H1 (cell line): ENCODE measurements at regions not wholly inside any gene's neighbourhood (a gene's known extent, or its start where the extent isn't known, plus 50 kb on each side); places are given as distances from the start of the nearest gene placed in this dataset.

Experiments
- CTCF ChIA-PET: fragments of 300-600 bp; sonication (Branson Sonifier 250); formaldehyde crosslinking; loops from one replicate; lab custom pipeline; 2021; ENCODE audit not compliant: partially characterized antibody; lab: Charles Lee
- POLR2A ChIA-PET: fragments of 300-600 bp; sonication (Branson Sonifier 250); formaldehyde crosslinking; loops from one replicate; lab custom pipeline; 2021; ENCODE audit warnings: inconsistent platforms; ENCODE audit not compliant: partially characterized antibody; lab: Charles Lee
- DNase-seq, 2 experiments: peaks; one replicate each; pipeline versions ENCODE4 v3.0.0 to v3.0.0-alpha.2; 2010 to 2022; ENCODE audit warnings: low spot score in 2 of 2, low read depth in 1 of 2, mixed read lengths in 1 of 2
- FAIRE-seq: peaks from 2 replicates; lab custom pipeline; 2011; peaks lifted over from hg19 to GRCh38; lab: Jason Lieb, UNC
- H2AFZ ChIP-seq: 2 replicates; pipeline ENCODE4 v1.8.1; 2012; ENCODE audit warnings: low read length, inconsistent platforms
- H2AK5ac ChIP-seq: 2 replicates; pipeline ENCODE4 v1.6.1; 2013; ENCODE audit warnings: low read depth, low read length
- H2BK120ac ChIP-seq: replicated peaks from 2 replicates; pipeline ENCODE3; 2013; ENCODE audit warnings: low read depth, low read length, inconsistent platforms
- H2BK12ac ChIP-seq: 2 replicates; pipeline ENCODE4 v1.6.1; 2013; ENCODE audit warnings: low read depth, low read length
- H2BK15ac ChIP-seq: 2 replicates; pipeline ENCODE4 v1.6.1; 2013; ENCODE audit warnings: low read length
- H2BK20ac ChIP-seq: 2 replicates; pipeline ENCODE4 v1.6.1; 2013; ENCODE audit warnings: low read length
- H2BK5ac ChIP-seq: 2 replicates; pipeline ENCODE4 v1.6.1; 2013; ENCODE audit warnings: low read depth, low read length
- H3K14ac ChIP-seq: 2 replicates; pipeline ENCODE4 v1.6.1; 2013; ENCODE audit warnings: inconsistent platforms; ENCODE audit not compliant: insufficient read length
- H3K18ac ChIP-seq: 2 replicates; pipeline ENCODE4 v1.6.1; 2013; ENCODE audit warnings: low read length; ENCODE audit errors: extremely low read depth
- H3K23ac ChIP-seq: 2 replicates; pipeline ENCODE4 v1.6.1; 2013; ENCODE audit warnings: inconsistent platforms; ENCODE audit not compliant: insufficient read length
- H3K23me2 ChIP-seq: 2 replicates; pipeline ENCODE4 v1.6.1; 2013; ENCODE audit warnings: low read depth, low read length
- H3K27ac ChIP-seq: 2 replicates; pipeline ENCODE4 v1.6.1; 2011; ENCODE audit warnings: low read depth, low read length, inconsistent platforms
- H3K27me3 ChIP-seq, 4 experiments: replicated peaks in 1 of 4; 1 replicate in 1 of 4; 2 replicates in 3 of 4; pipeline versions ENCODE4 v1.6.1 to v1.8.1; 2011 to 2013; ENCODE audit warnings: low read length in 3 of 4, mild to moderate bottlenecking in 3 of 4, inconsistent platforms in 2 of 4, mixed read lengths in 2 of 4, moderate library complexity in 1 of 4; ENCODE audit not compliant: control insufficient read depth in 3 of 4, insufficient read depth in 3 of 4; ENCODE audit errors: extremely low read depth in 1 of 4
- H3K36me3 ChIP-seq, 4 experiments: 2 replicates each; pipeline versions ENCODE4 v1.6.1 to v1.8.1; 2011 to 2013; ENCODE audit warnings: mild to moderate bottlenecking in 4 of 4, low read length in 3 of 4, moderate library complexity in 2 of 4, control low read depth in 1 of 4, inconsistent platforms in 1 of 4; ENCODE audit not compliant: insufficient read depth in 4 of 4, control insufficient read depth in 2 of 4
- H3K4ac ChIP-seq: replicated peaks from 2 replicates; pipeline ENCODE3; 2013; ENCODE audit warnings: low read length, low read depth, mixed read lengths, inconsistent platforms; ENCODE audit not compliant: insufficient read length
- H3K4me1 ChIP-seq, 4 experiments: replicated peaks in 1 of 4; 1 replicate in 1 of 4; 2 replicates in 3 of 4; pipeline versions ENCODE4 v1.6.1 to v1.8.1; 2011 to 2013; ENCODE audit warnings: low read length in 3 of 4, inconsistent platforms in 2 of 4, mixed read lengths in 1 of 4; ENCODE audit not compliant: insufficient read depth in 4 of 4, control insufficient read depth in 3 of 4
- H3K4me2 ChIP-seq, 2 experiments: 2 replicates each; pipeline versions ENCODE4 v1.6.1 to v1.8.1; 2011 to 2013; ENCODE audit warnings: low read depth in 2 of 2, low read length in 2 of 2, control low read depth in 1 of 2, inconsistent platforms in 1 of 2, mild to moderate bottlenecking in 1 of 2; ENCODE audit not compliant: insufficient read depth in 1 of 2
- H3K4me3 ChIP-seq, 4 experiments: fragments of 200-600, 300-600 bp in 1 of 4; sonication (generic), shearing (Covaris generic), sonication (Bioruptor Twin) in 1 of 4; 2 replicates each; pipeline versions ENCODE4 v1.5.1 to v1.8.1; 2011 to 2016; ENCODE audit warnings: low read length in 4 of 4, low read depth in 3 of 4, control low read depth in 2 of 4, inconsistent platforms in 2 of 4, mild to moderate bottlenecking in 2 of 4, mixed read lengths in 1 of 4, moderate library complexity in 1 of 4; ENCODE audit not compliant: insufficient read depth in 2 of 4; ENCODE audit errors: extremely low read depth in 1 of 4
- H3K56ac ChIP-seq: replicated peaks from 2 replicates; pipeline ENCODE3; 2013; ENCODE audit warnings: low read depth, mild to moderate bottlenecking, mixed read lengths, low read length, inconsistent platforms; ENCODE audit not compliant: insufficient read length
- H3K79me1 ChIP-seq: 2 replicates; pipeline ENCODE4 v1.6.1; 2013; ENCODE audit warnings: low read depth, low read length, control low read depth
- H3K79me2 ChIP-seq, 2 experiments: 2 replicates each; pipeline versions ENCODE4 v1.6.1 to v1.8.1; 2012 to 2013; ENCODE audit warnings: low read length in 2 of 2, mild to moderate bottlenecking in 2 of 2, inconsistent platforms in 1 of 2; ENCODE audit not compliant: insufficient read depth in 2 of 2, control insufficient read depth in 1 of 2
- H3K9ac ChIP-seq, 4 experiments: replicated peaks in 1 of 4; 1 replicate in 1 of 4; 2 replicates in 3 of 4; pipeline versions ENCODE4 v1.6.1 to v1.8.1; 2011 to 2013; ENCODE audit warnings: low read depth in 3 of 4, low read length in 3 of 4, control low read depth in 2 of 4, mild to moderate bottlenecking in 2 of 4, moderate library complexity in 2 of 4, inconsistent platforms in 1 of 4; ENCODE audit errors: extremely low read depth in 1 of 4
- H3K9me3 ChIP-seq, 2 experiments: 2 replicates each; pipeline versions ENCODE4 v1.6.1 to v1.8.1; 2012 to 2013; ENCODE audit warnings: mild to moderate bottlenecking in 2 of 2, moderate library complexity in 2 of 2, control low read depth in 1 of 2, inconsistent platforms in 1 of 2, low read depth in 1 of 2, low read length in 1 of 2, mixed read lengths in 1 of 2; ENCODE audit not compliant: insufficient read depth in 2 of 2
- H4K20me1 ChIP-seq, 2 experiments: replicated peaks in 1 of 2; 2 replicates each; pipeline versions ENCODE3 to v1.8.1; 2011 to 2013; ENCODE audit warnings: inconsistent platforms in 2 of 2, low read length in 2 of 2, mild to moderate bottlenecking in 1 of 2; ENCODE audit not compliant: insufficient read depth in 2 of 2, control insufficient read depth in 1 of 2
- H4K5ac ChIP-seq: 2 replicates; pipeline ENCODE4 v1.6.1; 2013; ENCODE audit warnings: low read length, low read depth, mixed read lengths, inconsistent platforms; ENCODE audit not compliant: insufficient read length
- H4K8ac ChIP-seq: 2 replicates; pipeline ENCODE4 v1.8.0; 2013; ENCODE audit warnings: mild to moderate bottlenecking, moderate library complexity, low read length, inconsistent platforms; ENCODE audit not compliant: insufficient read depth; ENCODE audit errors: extremely low read depth
- H4K91ac ChIP-seq: replicated peaks from 2 replicates; pipeline ENCODE3; 2013; ENCODE audit warnings: low read length, mixed read lengths, inconsistent platforms; ENCODE audit not compliant: insufficient read length
- ATF3 ChIP-seq: IDR thresholded peaks from 2 replicates; pipeline ENCODE4 v1.6.1; 2011; ENCODE audit warnings: low read depth, mild to moderate bottlenecking, low read length; ENCODE audit not compliant: insufficient read depth
- RAD21 ChIP-seq, 2 experiments: IDR thresholded peaks in 1 of 2; conservative IDR thresholded peaks in 1 of 2; 2 replicates each; pipeline ENCODE4 v1.6.1; 2011; ENCODE audit warnings: low read depth in 2 of 2, low read length in 2 of 2, improper control_type of control experiment in 1 of 2, inconsistent platforms in 1 of 2, mild to moderate bottlenecking in 1 of 2, moderate library complexity in 1 of 2
- TBP ChIP-seq: IDR thresholded peaks from 2 replicates; pipeline ENCODE4 v1.6.1; 2011; ENCODE audit warnings: low read depth, low read length, improper control_type of control experiment
- WGBS, 2 experiments: shearing (Covaris generic) in 1 of 2; methylation state at CpG; one replicate each; pipeline versions ENCODE4 v1.1.6 to v1.1.7; 2013 to 2015; ENCODE audit warnings: low lambda C conversion rate in 2 of 2, mixed read lengths in 2 of 2, inconsistent platforms in 1 of 2, low coverage in 1 of 2, missing lambda C conversion rate in 1 of 2; ENCODE audit not compliant: insufficient replicate concordance in 2 of 2, insufficient coverage in 1 of 2, insufficient read length in 1 of 2; ENCODE audit errors: extremely low coverage in 1 of 2, missing lambda C conversion rate in 1 of 2; 5-methylcytosine and 5-hydroxymethylcytosine counted together

- Histone ChIP-seq H4K5ac (no peak overlapping the region), H4K91ac (no peak overlapping the region), H2AFZ (no peak overlapping the region), H2BK20ac (no peak overlapping the region), H2BK5ac (no peak overlapping the region), H4K20me1 (no peaks in the 10 kb centered on the region), H3K27me3 (no peaks in the 10 kb centered on the region; a peak in 1 of 7 replicates), H3K4me1 (no peaks in the 10 kb centered on the region), H3K79me2 (no peaks in the 10 kb centered on the region), H3K79me1 (no peaks in the 10 kb centered on the region), H3K14ac (no peak overlapping the region), H2AK5ac (no peak overlapping the region), H2BK120ac (no peak overlapping the region), H3K4me3 (no peak overlapping the region), H3K9ac (no peak overlapping the region), H3K56ac (no peak overlapping the region), H3K18ac (no peak overlapping the region), H3K27ac (no peak overlapping the region), H3K23ac (no peak overlapping the region), H3K23me2 (no peaks in the 10 kb centered on the region), H3K4ac (no peak overlapping the region), H3K4me2 (no peak overlapping the region), H3K9me3 (no peaks in the 10 kb centered on the region), H3K36me3 (no peaks in the 10 kb centered on the region), H2BK12ac (no peak overlapping the region), H2BK15ac (no peak overlapping the region), H4K8ac (no peak overlapping the region)
- DNase-seq: no peak
- ChIA-PET POLR2A (no interaction called here), CTCF (interaction anchor here (0.6 to 2.1 kb wide), 3 partner anchors 10 to 413 kb away, joined by 4 to 8 read pairs (median 7); no protein-coding TSS in a partner anchor)
- no peak for FAIRE-seq
- WGBS, 2 experiments: 88% methylated on average over 2 of the region's 2 CpGs; no CpG with 5 or more reads in 1 of the 2 experiments
- TF ChIP-seq RAD21 (IDR thresholded peaks at IDR 0.05 in 1 of 2, conservative IDR thresholded peaks at IDR 0.05 in 1 of 2; ENCODE audit: low read depth in 2 of 2, low read length in 2 of 2) (no peak), TBP (no peak), ATF3 (no peak)
Observed at GRCh38 chr1:208639382-208639781, 395.2 kb upstream of the PLXNA2 start.
